ENCODE measurements at regions not wholly inside any gene's neighbourhood (a gene's known extent, or its start where the extent isn't known, plus 50 kb on each side); places are given as distances from the start of the nearest gene placed in this dataset.

GRCh38 chr7:139180700-139181311 lies 50.2 kb upstream of the UBN2 start:
- TF ChIP-seq REST (IDR thresholded peaks at IDR 0.05; ENCODE audit: low read depth, low read length) = no peak
- no peak for TF ChIP-seq ELF1 (IDR thresholded peaks at IDR 0.05)
- no peak for TF ChIP-seq CTCF (IDR thresholded peaks at IDR 0.05)
- no peak for TF ChIP-seq RCOR1 (IDR thresholded peaks at IDR 0.05; ENCODE audit: low read length)
